IMR-90 (cell line): ENCODE measurements at regions not wholly inside any gene's neighbourhood (a gene's known extent, or its start where the extent isn't known, plus 50 kb on each side); places are given as distances from the start of the nearest gene placed in this dataset.
"Not testable (repeated sequence)": the region's sequence is repeated elsewhere in the genome, so short reads cannot be mapped to it uniquely, and the experiment has no call there.

Source experiments
- ATAC-seq: fragments of 200-7000 bp; cut with Tn5 transposase; 2 replicates; pipeline ENCODE4 v1.9.1; 2020; ENCODE audit warnings: low read depth, mild to moderate bottlenecking, moderate library complexity
- BruUV-seq: library from RNA; stranded (reverse); fragments of 400-500 nt; replicated peaks from 2 replicates; lab custom pipeline; 2021; lab: Mats Ljungman, UMichigan
- CTCF ChIA-PET: fragments of 300-600 bp; formaldehyde crosslinking; extraction: SDS; loops from one replicate; lab custom pipeline; 2021; ENCODE audit warnings: antibody characterized with exemption; lab: Yijun Ruan, JAX
- POLR2A ChIA-PET: fragments of 300-600 bp; sonication (Branson Sonifier 250); formaldehyde crosslinking; loops from one replicate; lab custom pipeline; 2022; ENCODE audit warnings: antibody characterized with exemption; ENCODE audit not compliant: unreplicated experiment; lab: Charles Lee
- DNase-seq: peaks from one replicate; pipeline ENCODE4 v3.0.0; 2013
- H2AFZ ChIP-seq: replicated peaks from 2 replicates; pipeline ENCODE3; 2013; ENCODE audit warnings: low read length, mild to moderate bottlenecking; ENCODE audit not compliant: poor library complexity
- H2AK5ac ChIP-seq: 2 replicates; pipeline ENCODE4 v1.6.1; 2013; ENCODE audit warnings: low read depth, low read length, inconsistent platforms
- H2AK9ac ChIP-seq: replicated peaks from 2 replicates; pipeline ENCODE3; 2013; ENCODE audit warnings: mild to moderate bottlenecking, low read depth, low read length, moderate library complexity; ENCODE audit not compliant: poor library complexity
- H2BK120ac ChIP-seq: 2 replicates; pipeline ENCODE4 v1.6.1; 2013; ENCODE audit warnings: low read depth, low read length, inconsistent platforms
- H2BK15ac ChIP-seq: 3 replicates; pipeline ENCODE4 v1.6.1; 2013; ENCODE audit warnings: low read depth, low read length, inconsistent platforms
- H2BK20ac ChIP-seq: 2 replicates; pipeline ENCODE4 v1.6.1; 2013; ENCODE audit warnings: low read depth, mild to moderate bottlenecking, inconsistent platforms, low read length, moderate library complexity
- H2BK5ac ChIP-seq: 2 replicates; pipeline ENCODE4 v1.6.1; 2013; ENCODE audit warnings: mild to moderate bottlenecking, low read depth, low read length, inconsistent platforms; ENCODE audit not compliant: poor library complexity, severe bottlenecking
- H3K14ac ChIP-seq: replicated peaks from 2 replicates; pipeline ENCODE4 v1.6.1; 2013; ENCODE audit warnings: low read depth, low read length, inconsistent platforms
- H3K18ac ChIP-seq: 2 replicates; pipeline ENCODE4 v1.6.1; 2013; ENCODE audit warnings: low read depth, low read length, control low read depth
- H3K23ac ChIP-seq: 2 replicates; pipeline ENCODE4 v1.6.1; 2013; ENCODE audit warnings: low read depth, low read length, inconsistent platforms
- H3K27ac ChIP-seq: 2 replicates; pipeline ENCODE4 v1.5.1; 2013; ENCODE audit warnings: mild to moderate bottlenecking, control low read depth, low read length; ENCODE audit not compliant: insufficient read depth
- H3K27me3 ChIP-seq: 2 replicates; pipeline ENCODE4 v1.6.1; 2013; ENCODE audit warnings: low read length; ENCODE audit not compliant: control insufficient read depth, insufficient read depth
- H3K36me3 ChIP-seq: 2 replicates; pipeline ENCODE4 v1.6.1; 2013; ENCODE audit warnings: low read length, mixed read lengths; ENCODE audit not compliant: control insufficient read depth, insufficient read depth
- H3K4ac ChIP-seq: 2 replicates; pipeline ENCODE4 v1.6.1; 2013; ENCODE audit warnings: low read depth, low read length, inconsistent platforms
- H3K4me1 ChIP-seq: 2 replicates; pipeline ENCODE4 v1.6.1; 2013; ENCODE audit warnings: low read length, mixed read lengths; ENCODE audit not compliant: control insufficient read depth, insufficient read depth
- H3K4me2 ChIP-seq: 2 replicates; pipeline ENCODE4 v1.6.1; 2013; ENCODE audit warnings: low read depth, mild to moderate bottlenecking, control low read depth, low read length, moderate library complexity
- H3K4me3 ChIP-seq: 2 replicates; pipeline ENCODE4 v1.5.1; 2013; ENCODE audit warnings: low read depth, mild to moderate bottlenecking, control low read depth, low read length, moderate library complexity; ENCODE audit not compliant: insufficient read depth
- H3K56ac ChIP-seq: 2 replicates; pipeline ENCODE4 v1.6.1; 2013; ENCODE audit warnings: low read length, inconsistent platforms; ENCODE audit not compliant: insufficient read depth; ENCODE audit errors: extremely low read depth
- H3K79me1 ChIP-seq, 2 experiments: 2 replicates each; pipeline ENCODE4 v1.6.1; 2013; ENCODE audit warnings: low read length in 2 of 2, inconsistent platforms in 1 of 2, low read depth in 1 of 2
- H3K9ac ChIP-seq: 2 replicates; pipeline ENCODE4 v1.6.1; 2013; ENCODE audit warnings: low read depth, low read length, control low read depth
- H3K9me1 ChIP-seq: 2 replicates; pipeline ENCODE4 v1.6.1; 2013; ENCODE audit warnings: low read length, inconsistent platforms; ENCODE audit not compliant: insufficient read depth
- H3K9me3 ChIP-seq: 2 replicates; pipeline ENCODE4 v1.6.1; 2013; ENCODE audit warnings: low read length; ENCODE audit not compliant: control insufficient read depth, insufficient read depth
- H4K20me1 ChIP-seq: 2 replicates; pipeline ENCODE4 v1.6.1; 2013; ENCODE audit warnings: low read length, inconsistent platforms; ENCODE audit not compliant: insufficient read depth
- H4K5ac ChIP-seq: 2 replicates; pipeline ENCODE4 v1.6.1; 2013; ENCODE audit warnings: mild to moderate bottlenecking, low read depth, low read length, control low read depth
- H4K8ac ChIP-seq, 2 experiments: 2 replicates each; pipeline ENCODE4 v1.6.1; 2013; ENCODE audit warnings: low read depth in 2 of 2, low read length in 2 of 2, control low read depth in 1 of 2, inconsistent platforms in 1 of 2
- H4K91ac ChIP-seq: 2 replicates; pipeline ENCODE4 v1.6.1; 2013; ENCODE audit warnings: low read depth, low read length, inconsistent platforms; ENCODE audit not compliant: insufficient read depth
- WGBS, 2 experiments: methylation state at CpG; one replicate each; pipeline versions ENCODE4 v1.1.5 to v1.1.7; 2013; ENCODE audit warnings: missing lambda C conversion rate in 2 of 2; ENCODE audit not compliant: insufficient read length in 1 of 2; ENCODE audit errors: extremely low coverage in 2 of 2; 5-methylcytosine and 5-hydroxymethylcytosine counted together
- dilution Hi-C: fragments of 300-500 bp; cut with HindIII; formaldehyde crosslinking; loops from one replicate; pipeline ENCODE4 v1.14.3; 2018; ENCODE audit warnings: low sequenced_read_pairs; ENCODE audit not compliant: unreplicated experiment
- in situ Hi-C: fragments of 300-500 bp; cut with MboI; formaldehyde crosslinking; loops from 3 replicates; pipeline ENCODE4 v1.14.3; 2019; ENCODE audit warnings: low sequenced_read_pairs, inconsistent platforms, mixed read lengths
- intact Hi-C: fragments of 100-400 bp; cut with micrococcal nuclease; formaldehyde crosslinking; loops from 2 replicates; pipeline ENCODE4 v1.10.0; 2022

DNA sequence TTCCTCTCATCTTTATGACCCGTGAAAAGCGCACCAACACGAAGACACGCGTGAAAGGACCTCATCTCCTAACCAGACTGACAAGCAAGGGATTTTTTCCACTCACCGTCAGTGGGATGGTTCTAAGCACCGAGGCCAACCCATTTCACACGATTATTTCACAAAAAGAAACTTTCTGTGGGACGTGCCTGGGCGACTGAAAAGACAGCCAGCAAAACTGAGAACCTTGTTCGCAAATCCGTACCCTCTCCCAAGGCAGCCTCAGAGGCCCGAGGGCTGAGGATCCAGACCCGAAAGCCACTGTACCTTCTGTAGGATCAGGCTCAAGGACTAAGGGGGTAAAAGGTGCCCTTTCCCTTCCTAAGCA is 84.9 kb upstream of the METTL9 start:
- H4K5ac ChIP-seq, H3K56ac ChIP-seq, H3K4me3 ChIP-seq, H3K4me2 ChIP-seq, DNase-seq, H4K91ac ChIP-seq, H3K23ac ChIP-seq, H2AK9ac ChIP-seq, H3K27me3 ChIP-seq, H2BK15ac ChIP-seq, CTCF ChIA-PET, in situ Hi-C loops, H3K4ac ChIP-seq, POLR2A ChIA-PET, H2AK5ac ChIP-seq, H2BK20ac ChIP-seq, dilution Hi-C loops, H2BK120ac ChIP-seq, intact Hi-C loops, H3K9me3 ChIP-seq, BruUV-seq, H3K27ac ChIP-seq, H3K9ac ChIP-seq, H2AFZ ChIP-seq, H3K14ac ChIP-seq, H2BK5ac ChIP-seq, H3K18ac ChIP-seq, H3K36me3 ChIP-seq, ATAC-seq: not testable (repeated sequence)
- peaks cover 7 to 57% of the 10 kb centered on the region in 2 experiments; a peak in 3 of 4 replicates for H3K79me1 ChIP-seq
- H3K4me1 ChIP-seq: peaks cover 33% of the 10 kb centered on the region
- 0 out of 4 replicates have a peak overlapping the region, but pooled peaks of 1 of the 2 experiments have one; percentile 27 for H4K8ac ChIP-seq
- WGBS, 2 experiments: no CpG with 5 or more reads among the region's 14 CpGs
- peaks cover 35% of the 10 kb centered on the region for H3K9me1 ChIP-seq
- peaks cover 85% of the 10 kb centered on the region for H4K20me1 ChIP-seq

DNA sequence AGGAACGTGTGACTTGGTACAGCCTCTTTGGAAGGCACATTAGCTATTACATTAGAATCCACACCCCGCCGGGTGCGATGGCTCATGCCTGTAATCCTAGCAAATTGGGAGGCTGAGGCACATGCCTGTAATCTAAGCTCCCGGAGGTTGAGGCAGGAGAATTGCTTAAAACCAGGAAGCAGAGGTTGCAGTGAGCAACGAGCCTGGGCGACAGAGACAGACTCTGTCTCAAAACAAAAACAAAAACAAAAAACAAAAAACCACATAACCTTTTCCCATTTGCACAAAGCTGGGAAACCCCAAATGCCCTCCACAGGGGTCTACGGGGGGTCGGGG is 82.7 kb upstream of the METTL9 start:
- in situ Hi-C loops, H3K4ac ChIP-seq, intact Hi-C loops, H3K9ac ChIP-seq, H4K5ac ChIP-seq, H2BK5ac ChIP-seq, dilution Hi-C loops, CTCF ChIA-PET, ATAC-seq, DNase-seq, H2AFZ ChIP-seq, H3K18ac ChIP-seq, H3K23ac ChIP-seq, H3K14ac ChIP-seq, H3K56ac ChIP-seq, H2BK20ac ChIP-seq, POLR2A ChIA-PET, H2BK15ac ChIP-seq, H3K4me3 ChIP-seq, H3K4me2 ChIP-seq, H3K27ac ChIP-seq, BruUV-seq, H3K36me3 ChIP-seq, H3K27me3 ChIP-seq, H3K9me3 ChIP-seq, H2AK5ac ChIP-seq, H4K8ac ChIP-seq, H4K91ac ChIP-seq, H2AK9ac ChIP-seq, H2BK120ac ChIP-seq: not testable (repeated sequence)
- peaks cover 64% of the 10 kb centered on the region for H4K20me1 ChIP-seq
- WGBS, 2 experiments: no CpG with 5 or more reads among the region's 9 CpGs
- peaks cover 4 to 35% of the 10 kb centered on the region in 2 experiments; a peak in 2 of 4 replicates for H3K79me1 ChIP-seq
- H3K9me1 ChIP-seq: peaks cover 19% of the 10 kb centered on the region
- peaks cover 24% of the 10 kb centered on the region for H3K4me1 ChIP-seq
